HepG2 (cell line): ENCODE measurements at regions not wholly inside any gene's neighbourhood (a gene's known extent, or its start where the extent isn't known, plus 50 kb on each side); places are given as distances from the start of the nearest gene placed in this dataset.

ENCODE experiments used
- CREM ChIP-seq, 2 experiments: sonication (generic) in 1 of 2; formaldehyde crosslinking in 1 of 2; IDR thresholded peaks; 2 replicates each; pipeline versions ENCODE4 v1.4.0 to v1.6.1; 2016 to 2020; ENCODE audit warnings: antibody characterized with exemption in 1 of 2, mild to moderate bottlenecking in 1 of 2, missing genetic modification reagents in 1 of 2
- HNRNPL ChIP-seq: fragments of 200-400 bp; formaldehyde crosslinking; IDR thresholded peaks from 2 replicates; pipeline ENCODE4 v1.6.1; 2017; ENCODE audit warnings: mild to moderate bottlenecking, low read depth, low read length
- MAF1 ChIP-seq: sonication (generic); formaldehyde crosslinking; IDR thresholded peaks from 2 replicates; pipeline ENCODE4 v1.5.0; 2020; ENCODE audit warnings: missing genetic modification reagents, borderline replicate concordance
- RAD21 ChIP-seq: fragments of 450-650 bp; formaldehyde crosslinking; IDR thresholded peaks from 2 replicates; pipeline ENCODE4 v1.5.0; 2020; ENCODE audit warnings: mild to moderate bottlenecking
- ZNF558 ChIP-seq: sonication (generic); formaldehyde crosslinking; IDR thresholded peaks from 2 replicates; pipeline ENCODE4 v1.9.0; 2022; ENCODE audit warnings: mild to moderate bottlenecking, missing genetic modification reagents, borderline replicate concordance

DNA sequence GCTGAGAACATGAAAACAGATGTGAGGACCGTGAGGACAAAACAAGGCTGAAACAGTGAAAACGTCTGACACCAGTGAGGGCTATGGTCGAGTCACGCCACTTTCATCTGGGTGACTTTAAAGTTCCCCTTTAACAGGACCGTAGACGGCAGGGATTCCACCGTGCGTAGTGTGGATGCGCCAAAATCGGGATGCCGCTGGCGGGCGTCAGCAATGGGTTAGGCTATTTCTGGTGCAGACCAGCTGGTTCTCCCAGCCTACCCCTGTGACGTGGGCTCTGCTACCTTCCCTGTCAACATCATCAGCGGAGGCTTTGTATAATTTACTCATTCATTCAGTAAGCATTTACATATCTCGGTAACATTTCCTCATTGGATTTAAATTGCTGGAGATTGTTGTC lies 246.6 kb upstream of the AJAP1 start:
- TF ChIP-seq RAD21 (CRISPR knock-in tag) (no peak), CREM (IDR thresholded peaks at IDR 0.05) (no peak), CREM (CRISPR knock-in tag; IDR thresholded peaks at IDR 0.05) (no peak), MAF1 (no peak), ZNF558 (no peak), HNRNPL (no peak)
